Ovary (tissue), 3 donors: ENCODE measurements at regions not wholly inside any gene's neighbourhood (a gene's known extent, or its start where the extent isn't known, plus 50 kb on each side); places are given as distances from the start of the nearest gene placed in this dataset.

ENCODE experiments used
- CTCF ChIP-seq, 3 donors: fragments of 450-650 bp in 2 of 3; fragments of 200-600 bp in 1 of 3; IDR thresholded peaks; one replicate each; pipeline versions ENCODE4 v1.5.1 to v1.8.0; 2016 to 2022; ENCODE audit warnings: antibody characterized with exemption in 3 of 3, mild to moderate bottlenecking in 1 of 3
- EP300 ChIP-seq: sonication (generic); formaldehyde crosslinking; IDR thresholded peaks from one replicate; pipeline ENCODE4 v1.6.1; 2017; ENCODE audit warnings: antibody characterized with exemption
- POLR2A ChIP-seq: fragments of 450-650 bp; IDR thresholded peaks from one replicate; pipeline ENCODE4 v1.6.1; 2017; ENCODE audit warnings: antibody characterized with exemption, mild to moderate bottlenecking, moderate library complexity
- donor health status: DM: no; HTN: no; CAD: no.

DNA sequence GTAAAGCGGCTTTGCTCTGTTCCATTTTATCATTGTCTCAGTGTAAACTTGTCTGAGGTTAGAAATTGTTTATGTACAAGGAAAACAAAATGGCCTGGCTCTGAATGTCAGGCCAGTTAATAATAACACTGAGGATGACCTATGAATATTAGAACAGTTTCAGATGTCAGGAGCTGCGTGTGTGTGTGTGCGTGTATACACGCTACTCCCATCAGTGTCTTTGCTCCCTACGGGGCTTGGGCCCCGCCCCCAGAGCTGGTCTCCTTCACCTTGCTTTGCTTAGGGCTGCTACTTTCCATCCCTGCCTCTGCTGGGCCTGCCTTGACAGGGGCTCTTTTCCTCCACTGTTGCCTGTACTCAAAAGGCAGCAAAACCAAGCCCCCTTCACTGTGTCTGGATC, 142.3 kb upstream of the BET1 start:
- TF ChIP-seq POLR2A = no peak
- TF ChIP-seq CTCF (IDR thresholded peaks at IDR 0.05) = no peak
- no peak for TF ChIP-seq EP300
